OCI-LY7 (cell line): ENCODE measurements at regions not wholly inside any gene's neighbourhood (a gene's known extent, or its start where the extent isn't known, plus 50 kb on each side); places are given as distances from the start of the nearest gene placed in this dataset.

Experiments used
- BruUV-seq: library from RNA; stranded (reverse); fragments of 400-500 nt; replicated peaks from 2 replicates; lab custom pipeline; 2021; lab: Mats Ljungman, UMichigan
- CTCF ChIA-PET: fragments of 300-600 bp; sonication (Branson Sonifier 250); formaldehyde crosslinking; loops from one replicate; lab custom pipeline; 2022; ENCODE audit warnings: antibody characterized with exemption; ENCODE audit not compliant: unreplicated experiment; lab: Charles Lee
- POLR2A ChIA-PET: fragments of 300-600 bp; sonication (Branson Sonifier 250); formaldehyde crosslinking; loops from one replicate; lab custom pipeline; 2022; ENCODE audit warnings: antibody characterized with exemption; lab: Charles Lee
- DNase-seq: peaks from one replicate; pipeline ENCODE4 v3.0.0-alpha.2; 2015; ENCODE audit warnings: low spot score
- H2AFZ ChIP-seq: fragments of 200-600 bp; sonication (generic), shearing (Covaris generic); 2 replicates; pipeline ENCODE4 v1.6.1; 2014; ENCODE audit warnings: mild to moderate bottlenecking, antibody characterized with exemption, low read length, moderate library complexity
- H3K27ac ChIP-seq: fragments of 200-600 bp; sonication (generic); 2 replicates; pipeline ENCODE4 v1.5.1; 2014; ENCODE audit warnings: mixed run types, low read depth, mild to moderate bottlenecking, moderate library complexity, low read length, inconsistent platforms; ENCODE audit not compliant: poor library complexity, severe bottlenecking
- H3K36me3 ChIP-seq: fragments of 200-600 bp; sonication (generic); 2 replicates; pipeline ENCODE4 v1.6.1; 2014; ENCODE audit warnings: mild to moderate bottlenecking, antibody characterized with exemption, low read length, moderate library complexity, mixed read lengths; ENCODE audit not compliant: insufficient read depth
- H3K4me1 ChIP-seq: fragments of 200-600 bp; sonication (generic); 2 replicates; pipeline ENCODE4 v1.5.1; 2014; ENCODE audit warnings: mild to moderate bottlenecking, low read length; ENCODE audit not compliant: insufficient read depth, poor library complexity, severe bottlenecking
- H3K4me2 ChIP-seq: fragments of 200-600 bp; sonication (generic); 2 replicates; pipeline ENCODE4 v1.6.1; 2014; ENCODE audit warnings: mild to moderate bottlenecking, low read length
- H3K4me3 ChIP-seq: fragments of 200-600 bp; sonication (generic); 2 replicates; pipeline ENCODE4 v1.5.1; 2014; ENCODE audit warnings: mild to moderate bottlenecking, low read depth, low read length; ENCODE audit not compliant: poor library complexity, severe bottlenecking
- H3K79me2 ChIP-seq: fragments of 200-600 bp; sonication (generic); 2 replicates; pipeline ENCODE4 v1.6.1; 2016; ENCODE audit warnings: low read depth, mild to moderate bottlenecking, low read length, moderate library complexity, mixed read lengths; ENCODE audit not compliant: insufficient read depth
- H3K9me2 ChIP-seq: fragments of 200-600 bp; sonication (generic); 2 replicates; pipeline ENCODE4 v1.6.1; 2016; ENCODE audit warnings: mild to moderate bottlenecking, low read length, mixed read lengths; ENCODE audit not compliant: insufficient read depth
- H3K9me3 ChIP-seq: fragments of 200-600 bp; sonication (generic); 2 replicates; pipeline ENCODE4 v1.6.1; 2014; ENCODE audit warnings: mild to moderate bottlenecking, mixed run types, low read length, mixed read lengths
- H4K20me1 ChIP-seq: fragments of 200-600 bp; sonication (generic); 2 replicates; pipeline ENCODE4 v1.6.1; 2014; ENCODE audit warnings: mild to moderate bottlenecking, antibody characterized with exemption, low read length, moderate library complexity, mixed read lengths; ENCODE audit not compliant: insufficient read depth
- EZH2phosphoT487 ChIP-seq: fragments of 200-600 bp; sonication (generic); IDR thresholded peaks from 2 replicates; pipeline ENCODE4 v1.6.1; 2018; ENCODE audit warnings: low read depth, borderline replicate concordance, mild to moderate bottlenecking, mixed run types, antibody characterized with exemption, low read length, moderate library complexity, mixed read lengths
- intact Hi-C: fragments of 100-400 bp; cut with micrococcal nuclease; formaldehyde crosslinking; loops from one replicate; pipeline ENCODE4 v1.10.0; 2022; ENCODE audit not compliant: unreplicated experiment
- TF ChIP-seq, protein P1 (sequence below): fragments of 200-600 bp; sonication (generic); conservative IDR thresholded peaks from 2 replicates; pipeline ENCODE4 v1.5.1; 2014; ENCODE audit warnings: mild to moderate bottlenecking, antibody characterized with exemption, low read length, moderate library complexity, mixed read lengths

DNA sequence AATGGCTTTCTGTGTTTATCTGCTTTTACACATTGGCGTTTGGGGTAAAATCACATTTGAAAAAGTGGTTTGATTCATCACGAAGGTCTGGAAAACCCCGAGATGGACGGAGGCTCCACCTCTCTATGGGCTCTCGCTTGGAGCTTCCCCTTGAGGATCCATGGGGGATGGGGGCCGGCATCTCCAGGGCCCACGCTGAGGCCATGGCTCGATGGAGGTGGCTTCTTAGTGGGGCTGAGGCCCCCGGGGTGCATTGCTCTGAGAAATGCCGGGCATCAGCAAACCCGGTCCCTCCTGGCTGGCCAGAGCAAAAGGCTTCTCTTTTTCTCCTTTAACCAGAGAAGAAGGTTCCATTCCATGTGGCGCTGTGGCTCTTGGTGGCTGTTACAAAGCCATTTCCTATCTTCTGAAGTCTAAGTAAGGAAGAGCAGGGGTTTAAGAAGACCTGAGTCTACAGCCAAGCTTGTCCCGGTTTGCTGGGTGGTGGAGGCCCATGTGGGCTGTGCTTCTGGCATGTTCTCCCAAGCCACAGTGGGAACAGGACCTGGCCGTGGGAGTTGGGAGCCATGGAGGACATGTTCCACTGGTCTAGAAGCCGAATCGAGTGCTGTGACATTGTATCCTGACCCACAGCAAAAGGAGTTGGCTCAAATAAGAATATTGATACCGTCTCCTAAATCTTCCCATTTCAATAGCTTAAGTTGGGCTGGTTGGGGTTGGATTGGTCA is 243.5 kb upstream of the PITRM1 start:
- CTCF ChIA-PET = no interaction called here

DNA sequence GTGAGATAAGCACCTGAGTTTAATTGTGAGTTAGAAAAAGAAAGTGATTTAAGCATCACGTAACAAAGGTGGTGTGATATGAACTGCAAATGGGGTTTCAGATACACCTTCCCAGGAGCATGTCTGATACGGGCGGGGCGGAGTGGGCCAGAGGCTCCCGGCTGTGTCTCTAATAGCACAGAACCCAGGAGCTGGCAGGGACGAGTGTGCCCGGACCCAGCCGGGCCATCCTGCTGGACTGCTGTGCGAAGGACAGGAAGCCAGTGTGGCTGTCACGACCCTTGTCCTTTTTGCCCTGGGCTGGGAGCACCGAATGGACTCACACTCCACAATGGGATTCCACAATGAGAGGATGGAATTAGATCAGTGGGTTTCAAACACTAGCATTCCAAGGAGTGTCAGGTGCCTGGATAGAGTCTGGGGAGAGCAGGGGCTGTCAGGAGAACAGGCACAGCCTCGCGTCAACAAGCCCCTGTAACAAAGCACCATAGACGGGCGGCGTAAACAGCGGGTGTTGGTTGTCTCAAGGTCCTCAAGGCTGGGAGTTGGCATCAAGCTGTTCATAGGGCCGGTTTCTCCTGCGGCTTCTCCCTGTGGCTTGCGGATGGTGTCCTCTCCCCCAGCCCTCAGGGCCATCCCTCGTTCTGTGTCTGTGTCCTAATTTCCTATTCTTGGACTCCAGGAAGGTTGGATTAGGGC is 242.6 kb upstream of the PITRM1 start:
- BruUV-seq = no TSS peak
- Histone ChIP-seq H2AFZ (no peak overlapping the region), H3K4me1 (no peaks in the 10 kb centered on the region), H3K27ac (no peak overlapping the region), H3K79me2 (no peaks in the 10 kb centered on the region), H3K4me3 (no peak overlapping the region), H3K36me3 (no peaks in the 10 kb centered on the region), H3K9me3 (peaks cover 7% of the 10 kb centered on the region; the same call in 1 of the 2 replicates), H3K9me2 (no peaks in the 10 kb centered on the region), H3K4me2 (no peak overlapping the region), H4K20me1 (no peaks in the 10 kb centered on the region)
- intact Hi-C loops = no loop called here
- no peak for DNase-seq
- CTCF ChIA-PET = no interaction called here
- POLR2A ChIA-PET = no interaction called here
- TF ChIP-seq, protein P1, sequence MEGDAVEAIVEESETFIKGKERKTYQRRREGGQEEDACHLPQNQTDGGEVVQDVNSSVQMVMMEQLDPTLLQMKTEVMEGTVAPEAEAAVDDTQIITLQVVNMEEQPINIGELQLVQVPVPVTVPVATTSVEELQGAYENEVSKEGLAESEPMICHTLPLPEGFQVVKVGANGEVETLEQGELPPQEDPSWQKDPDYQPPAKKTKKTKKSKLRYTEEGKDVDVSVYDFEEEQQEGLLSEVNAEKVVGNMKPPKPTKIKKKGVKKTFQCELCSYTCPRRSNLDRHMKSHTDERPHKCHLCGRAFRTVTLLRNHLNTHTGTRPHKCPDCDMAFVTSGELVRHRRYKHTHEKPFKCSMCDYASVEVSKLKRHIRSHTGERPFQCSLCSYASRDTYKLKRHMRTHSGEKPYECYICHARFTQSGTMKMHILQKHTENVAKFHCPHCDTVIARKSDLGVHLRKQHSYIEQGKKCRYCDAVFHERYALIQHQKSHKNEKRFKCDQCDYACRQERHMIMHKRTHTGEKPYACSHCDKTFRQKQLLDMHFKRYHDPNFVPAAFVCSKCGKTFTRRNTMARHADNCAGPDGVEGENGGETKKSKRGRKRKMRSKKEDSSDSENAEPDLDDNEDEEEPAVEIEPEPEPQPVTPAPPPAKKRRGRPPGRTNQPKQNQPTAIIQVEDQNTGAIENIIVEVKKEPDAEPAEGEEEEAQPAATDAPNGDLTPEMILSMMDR = no peak
- no peak for TF ChIP-seq EZH2phosphoT487

More for the DNA sequence above, 243.5 kb upstream of the PITRM1 start:
- no peaks in the 10 kb centered on the region for H4K20me1 ChIP-seq
- H3K27ac ChIP-seq = no peak overlapping the region
- intact Hi-C loops = no loop called here
- H3K9me2 ChIP-seq = no peaks in the 10 kb centered on the region
- DNase-seq = no peak
- no peaks in the 10 kb centered on the region for H3K4me1 ChIP-seq
- no peaks in the 10 kb centered on the region for H3K79me2 ChIP-seq
- POLR2A ChIA-PET = interaction anchor here (0.5 kb wide), 1 partner anchor 231 kb away, joined by 3 read pairs; no protein-coding TSS in a partner anchor
- TF ChIP-seq, protein P1 = no peak
- no peak for TF ChIP-seq EZH2phosphoT487
- no peak overlapping the region for H3K4me3 ChIP-seq
- no TSS peak for BruUV-seq
- peaks cover 2% of the 10 kb centered on the region; the same call in 1 of the 2 replicates for H3K9me3 ChIP-seq
- no peaks in the 10 kb centered on the region for H3K36me3 ChIP-seq
- H3K4me2 ChIP-seq = no peak overlapping the region
- no peak overlapping the region for H2AFZ ChIP-seq

DNA sequence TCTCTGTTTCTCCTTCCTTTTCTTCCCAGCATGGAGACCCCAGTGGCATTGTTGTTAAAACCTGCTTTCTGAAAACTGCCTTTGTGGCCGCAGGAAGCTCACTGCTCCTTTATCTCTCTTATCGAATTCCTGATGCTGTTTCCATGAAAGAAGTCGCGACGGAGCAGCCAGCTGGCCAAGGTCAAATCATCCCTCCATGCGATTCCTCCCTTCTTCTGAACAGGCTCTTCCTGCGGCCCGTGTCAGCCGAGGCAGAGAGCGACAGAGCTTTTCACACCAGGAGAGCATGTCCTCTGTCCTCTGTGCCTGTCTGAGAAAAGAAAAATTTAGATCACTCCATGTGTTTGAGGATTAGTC is 242.1 kb upstream of the PITRM1 start:
- H3K4me2 ChIP-seq = no peak overlapping the region
- DNase-seq = no peak
- TF ChIP-seq EZH2phosphoT487 = no peak
- TF ChIP-seq, protein P1 = no peak
- no peak overlapping the region for H3K4me3 ChIP-seq
- H3K27ac ChIP-seq = no peak overlapping the region
- no peaks in the 10 kb centered on the region for H3K4me1 ChIP-seq
- intact Hi-C loops = no loop called here
- H2AFZ ChIP-seq = no peak overlapping the region
- H3K79me2 ChIP-seq = no peaks in the 10 kb centered on the region
- H3K36me3 ChIP-seq = no peaks in the 10 kb centered on the region
- H3K9me2 ChIP-seq = no peaks in the 10 kb centered on the region
- CTCF ChIA-PET = no interaction called here
- no TSS peak for BruUV-seq
- H3K9me3 ChIP-seq = peaks cover 7% of the 10 kb centered on the region; the same call in 1 of the 2 replicates
- no peaks in the 10 kb centered on the region for H4K20me1 ChIP-seq
- POLR2A ChIA-PET = no interaction called here
